ENCODE measurements at regions not wholly inside any gene's neighbourhood (a gene's known extent, or its start where the extent isn't known, plus 50 kb on each side); places are given as distances from the start of the nearest gene placed in this dataset.

GRCh38 chr6:43911354-43912115 is 141.5 kb downstream of the VEGFA start:
- peak overlapping the region; percentile 4; the same call in 1 of the 2 replicates for H3K4me3 ChIP-seq
- BruUV-seq (replicated peaks), result no TSS peak
- H3K79me2 ChIP-seq (ENCODE audit: control insufficient read depth, insufficient read depth, low read length), result no peaks in the 10 kb centered on the region
- no peaks in the 10 kb centered on the region for H3K27me3 ChIP-seq (ENCODE audit: control insufficient read depth in 2 of 2, insufficient read depth in 2 of 2, low read length in 2 of 2)
- intact Hi-C loops (cut with micrococcal nuclease) (loop anchor here (2.0 kb wide), 1 partner anchor 35 kb away; no protein-coding TSS in a partner anchor), in situ Hi-C loops (cut with MboI) (no loop called here)
- peak overlapping the region; percentile 61 to 70; a peak in 3 of 4 replicates for H3K9ac ChIP-seq (ENCODE audit: insufficient read depth in 1 of 2, low read depth in 2 of 2, low read length in 2 of 2)
- peaks cover 23 to 71% of the 10 kb centered on the region in 2 experiments for H3K4me1 ChIP-seq (replicated peaks in 1 of 2; ENCODE audit: control insufficient read depth in 2 of 2, insufficient read depth in 2 of 2, low read length in 2 of 2)
- peak overlapping the region; percentile 35 for H3K4me2 ChIP-seq (ENCODE audit: insufficient read depth, low read length)
- 38% methylated on average over 8 of the region's 8 CpGs for WGBS (ENCODE audit: insufficient coverage, low coverage, missing lambda C conversion rate)
- CTCF ChIA-PET (ENCODE audit: low intra/inter-chr PET ratio), result no interaction called here
- FAIRE-seq (no peak), DNase-seq (ENCODE audit: extremely low read depth in 1 of 4, low spot score in 3 of 4) (no peak), ATAC-seq (peak; percentile 32)
- no peaks in the 10 kb centered on the region for H3K36me3 ChIP-seq (ENCODE audit: control insufficient read depth, insufficient read depth, low read length)
- no peaks in the 10 kb centered on the region for H4K20me1 ChIP-seq (replicated peaks; ENCODE audit: control insufficient read depth, insufficient read depth, low read length)
- H3K9me1 ChIP-seq (ENCODE audit: control insufficient read depth, insufficient read depth, low read length), result no peaks in the 10 kb centered on the region
- no peaks in the 10 kb centered on the region for H3K9me3 ChIP-seq (replicated peaks; ENCODE audit: control insufficient read depth, insufficient read depth, low read depth, low read length)
- H2AFZ ChIP-seq (ENCODE audit: low read depth, low read length), result no peak overlapping the region
- H3K27ac ChIP-seq (ENCODE audit: extremely low read depth, low read depth, low read length), result peak overlapping the region; percentile 72; the same call in 2 of the 3 replicates
- POLR2A ChIA-PET, result interaction anchor here (0.6 to 7.6 kb wide), 9 partner anchors 9 to 246 kb away, joined by 3 to 102 read pairs (median 3); no protein-coding TSS in a partner anchor
- TF ChIP-seq POLR2G (IDR thresholded peaks at IDR 0.05; ENCODE audit: low read depth, low read length) (peak; percentile 18; the same call in 1 of the 2 replicates), ETV5 (CRISPR knock-in tag; IDR thresholded peaks at IDR 0.05; ENCODE audit: low read depth) (no peak), IFI16 (CRISPR knock-in tag; IDR thresholded peaks at IDR 0.05) (0 out of 2 replicates have a peak, but pooled peaks have one; percentile 24), CC2D1A (IDR thresholded peaks at IDR 0.05) (no peak), KDM4B (IDR thresholded peaks at IDR 0.05; ENCODE audit: borderline replicate concordance in 2 of 2, low read depth in 1 of 2) (peak in 1 of 2 experiments; percentile 53; a peak in 1 of 4 replicates), ZNF766 (CRISPR knock-in tag; conservative IDR thresholded peaks at IDR 0.05) (0 out of 2 replicates have a peak, but pooled peaks have one; percentile 36), ZNF561 (CRISPR knock-in tag; conservative IDR thresholded peaks at IDR 0.05) (0 out of 2 replicates have a peak, but pooled peaks have one; percentile 2), ATF4 (CRISPR knock-in tag; IDR thresholded peaks at IDR 0.05) (peak; percentile 20; the same call in 1 of the 2 replicates), JUND (IDR thresholded peaks at IDR 0.05; ENCODE audit: borderline replicate concordance, low read depth, low read length) (0 out of 2 replicates have a peak, but pooled peaks have one; percentile 15), JUND (tag; IDR thresholded peaks at IDR 0.05; ENCODE audit: borderline replicate concordance, low read depth, low read length) (peak; percentile 21; the same call in 1 of the 3 replicates), ZNF584 (CRISPR knock-in tag; IDR thresholded peaks at IDR 0.05; ENCODE audit: low read depth) (peak; percentile 53), FOXJ2 (tag; IDR thresholded peaks at IDR 0.05) (0 out of 2 replicates have a peak, but pooled peaks have one; percentile 2), SP2 (IDR thresholded peaks at IDR 0.05; ENCODE audit: extremely low read depth, low read depth, low read length, poor library complexity, severe bottlenecking) (no peak), RB1 (IDR thresholded peaks at IDR 0.05; ENCODE audit: low read depth) (0 out of 2 replicates have a peak, but pooled peaks have one; percentile 10), ZNF589 (CRISPR knock-in tag; IDR thresholded peaks at IDR 0.05; ENCODE audit: low read depth) (no peak; the same call in 1 of the 2 replicates), HCFC1 (IDR thresholded peaks at IDR 0.05; ENCODE audit: low read depth, low read length) (no peak), POLR2AphosphoS5 (IDR thresholded peaks at IDR 0.05; ENCODE audit: control insufficient read depth, insufficient read depth, low read depth, low read length) (no peak), SOX6 (IDR thresholded peaks at IDR 0.05) (peak; percentile 69), IRF2 (CRISPR knock-in tag; IDR thresholded peaks at IDR 0.05) (no peak), RBM39 (optimal IDR thresholded peaks at IDR 0.05; ENCODE audit: low read depth, low read length) (no peak), DACH1 (IDR thresholded peaks at IDR 0.05; ENCODE audit: partially characterized antibody) (no peak)

Data from K562 (cell line).